AG08395 (cell line): ENCODE measurements at regions not wholly inside any gene's neighbourhood (a gene's known extent, or its start where the extent isn't known, plus 50 kb on each side); places are given as distances from the start of the nearest gene placed in this dataset.

Source experiments
- DNase-seq: peaks from one replicate; pipeline ENCODE4 v3.0.0; 2012; ENCODE audit warnings: mixed read lengths, low spot score

DNA sequence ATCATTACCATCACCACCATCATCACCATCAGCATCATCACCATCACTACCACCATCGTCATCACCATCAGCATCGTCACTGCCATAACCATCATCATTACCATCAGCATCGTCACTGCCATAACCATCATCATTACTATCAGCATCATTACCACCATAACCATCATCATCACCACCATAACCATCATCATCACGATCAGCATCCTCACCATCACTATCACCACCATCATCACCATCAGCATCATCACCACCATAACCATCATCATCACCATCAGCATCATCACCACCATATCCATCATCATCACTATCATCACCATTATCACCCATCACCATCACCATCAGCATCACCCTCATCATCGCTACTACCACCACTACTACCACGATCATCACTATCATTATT, 493.9 kb upstream of the TBX3 start:
- DNase-seq = no peak

DNA sequence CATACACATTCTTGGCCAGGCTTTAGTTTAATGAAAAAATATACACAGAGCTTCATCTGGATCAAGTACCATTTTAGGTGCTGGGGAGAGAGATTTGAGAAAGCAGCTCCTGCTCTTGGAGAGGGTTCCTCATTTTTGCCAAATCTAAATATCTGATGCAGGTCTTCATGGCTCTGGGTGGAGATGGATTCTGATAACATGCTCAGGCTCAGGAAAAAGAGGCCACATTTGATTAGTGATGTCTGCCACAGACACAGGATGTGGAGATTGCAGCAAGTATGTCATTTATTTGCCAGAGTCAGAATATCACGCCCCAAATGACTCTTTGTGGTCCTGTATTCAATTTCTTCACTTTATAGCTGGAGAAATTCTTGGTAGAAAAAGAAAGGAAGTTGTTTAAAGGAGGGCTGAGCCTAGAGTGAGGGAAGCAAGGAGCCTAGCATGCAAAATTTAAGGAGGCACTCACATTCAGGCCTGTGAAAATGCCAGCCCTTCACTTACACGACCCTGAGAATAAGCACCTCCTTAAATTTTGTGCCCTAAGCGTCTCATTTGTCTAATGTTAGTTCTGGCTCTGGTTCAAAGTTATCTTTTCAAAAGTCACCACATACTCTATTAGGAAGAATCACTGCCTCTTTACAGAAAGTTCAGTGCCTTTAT, 492.9 kb upstream of the TBX3 start:
- no peak for DNase-seq

GRCh38 chr12:115174920-115175319, 490.9 kb upstream of the TBX3 start:
- no peak for DNase-seq

GRCh38 chr12:115172521-115172920, 488.5 kb upstream of the TBX3 start:
- peak; percentile 19 for DNase-seq

GRCh38 chr12:115169981-115170380, 486.0 kb upstream of the TBX3 start:
- no peak for DNase-seq

- peak; percentile 52 for DNase-seq
Observed at GRCh38 chr12:115166698-115167315, 482.8 kb upstream of the TBX3 start.

- DNase-seq = no peak
Observed at GRCh38 chr12:115163710-115164109, 479.7 kb upstream of the TBX3 start.

DNA sequence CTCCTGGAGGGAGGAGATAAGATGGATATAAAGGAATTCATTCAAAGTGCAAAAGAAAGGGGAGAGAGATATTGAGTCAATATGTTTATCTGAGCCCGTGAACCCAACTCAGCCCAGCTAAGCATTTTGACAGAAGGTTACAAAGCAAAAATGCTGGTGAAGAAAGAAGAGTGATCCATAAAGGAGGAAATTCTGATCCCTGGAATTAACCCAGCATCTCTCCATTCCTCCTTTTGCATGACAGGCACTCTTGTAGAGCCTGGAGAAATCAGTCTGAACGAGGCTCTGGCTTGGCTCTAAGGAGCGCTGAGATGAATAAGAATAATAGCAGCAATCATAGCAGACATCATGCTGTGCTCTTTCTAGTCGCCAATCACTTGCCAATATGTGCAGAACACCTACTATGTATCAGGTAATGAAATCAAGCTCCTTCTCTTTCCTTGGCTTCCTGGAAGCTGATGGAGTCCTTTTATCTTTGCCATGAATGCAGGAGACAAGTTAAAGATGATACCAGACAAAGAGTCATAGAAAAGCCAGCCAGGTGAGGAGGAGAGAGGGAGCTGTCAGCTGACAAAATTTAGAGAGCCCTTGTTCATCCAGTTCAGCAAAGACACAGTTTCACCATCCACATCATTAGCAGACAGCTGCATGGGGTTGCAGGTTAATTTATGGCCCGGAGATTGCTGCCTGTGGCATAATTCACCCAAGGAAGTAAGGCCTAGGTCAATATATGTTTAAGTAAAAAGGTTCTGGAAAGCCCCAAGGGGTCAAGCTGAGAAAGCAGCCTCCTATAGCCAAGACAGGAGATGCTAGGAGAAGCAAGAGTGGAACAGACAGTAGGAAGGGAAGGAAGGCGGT, 476.5 kb upstream of the TBX3 start:
- DNase-seq = no peak

DNA sequence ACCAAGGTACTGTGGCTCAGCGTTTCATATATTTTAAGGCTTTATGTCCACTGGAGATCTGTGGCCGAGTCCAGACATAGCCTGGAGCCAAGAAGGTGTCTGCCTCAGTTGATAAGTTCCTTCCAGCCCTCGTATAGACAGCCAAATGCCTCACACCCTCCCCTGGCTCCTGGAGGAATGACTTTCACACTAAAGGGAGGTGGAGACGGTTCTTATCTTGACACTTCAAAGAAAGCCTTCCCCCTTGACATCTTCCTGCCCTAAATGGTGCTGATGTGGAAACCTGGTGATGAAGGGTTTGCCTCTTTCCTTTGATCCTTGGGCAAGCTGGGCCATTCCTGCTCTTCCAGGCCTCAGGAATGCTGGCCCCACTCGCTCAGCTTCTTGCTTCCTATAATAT, 474.8 kb upstream of the TBX3 start:
- DNase-seq = no peak

DNA sequence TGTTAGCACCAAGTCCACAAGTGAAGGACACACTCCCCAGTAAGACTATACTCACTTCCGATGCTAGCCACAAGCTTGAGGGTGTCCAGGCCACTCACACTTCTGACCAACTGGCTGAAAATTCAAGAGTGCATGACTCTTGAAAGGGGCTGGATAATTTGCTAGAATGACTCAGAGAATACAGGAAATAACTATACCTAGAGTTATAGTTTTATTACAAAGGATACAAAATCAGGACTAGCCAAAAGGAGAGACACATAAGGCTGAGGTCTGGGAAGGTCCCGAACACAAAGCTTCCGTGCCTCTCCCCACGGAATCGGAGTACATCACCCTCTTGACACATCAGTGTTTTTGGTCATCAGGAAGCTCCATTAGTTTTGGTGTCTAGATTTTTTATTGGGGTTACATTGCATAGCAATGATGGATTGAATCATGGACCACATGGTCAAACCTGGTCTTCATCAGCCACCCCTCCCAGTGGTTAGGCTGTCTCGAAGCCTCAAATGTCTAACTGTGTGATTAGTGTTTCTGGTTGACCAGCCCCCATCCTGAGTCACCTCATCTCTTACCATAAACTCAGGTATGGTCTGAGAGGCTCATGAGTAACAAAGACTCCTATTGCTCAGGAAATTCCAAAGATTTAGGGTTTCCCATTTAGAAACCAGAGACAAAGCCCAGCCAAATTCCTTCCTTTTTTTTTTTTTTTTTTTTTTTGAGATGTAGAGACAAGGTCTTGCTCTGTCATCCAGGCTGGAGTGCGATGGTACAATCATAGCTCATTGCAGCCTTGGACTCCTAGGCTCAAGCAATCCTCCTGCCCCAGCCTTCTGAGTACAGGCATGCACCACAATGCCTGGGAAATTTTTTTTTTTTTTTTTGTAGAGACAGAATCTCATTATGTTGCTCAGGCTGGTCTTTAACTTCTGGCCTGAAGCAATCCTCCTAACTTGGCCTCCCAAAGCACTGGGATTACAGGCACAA, 472.0 kb upstream of the TBX3 start:
- peak; percentile 88 for DNase-seq

DNA sequence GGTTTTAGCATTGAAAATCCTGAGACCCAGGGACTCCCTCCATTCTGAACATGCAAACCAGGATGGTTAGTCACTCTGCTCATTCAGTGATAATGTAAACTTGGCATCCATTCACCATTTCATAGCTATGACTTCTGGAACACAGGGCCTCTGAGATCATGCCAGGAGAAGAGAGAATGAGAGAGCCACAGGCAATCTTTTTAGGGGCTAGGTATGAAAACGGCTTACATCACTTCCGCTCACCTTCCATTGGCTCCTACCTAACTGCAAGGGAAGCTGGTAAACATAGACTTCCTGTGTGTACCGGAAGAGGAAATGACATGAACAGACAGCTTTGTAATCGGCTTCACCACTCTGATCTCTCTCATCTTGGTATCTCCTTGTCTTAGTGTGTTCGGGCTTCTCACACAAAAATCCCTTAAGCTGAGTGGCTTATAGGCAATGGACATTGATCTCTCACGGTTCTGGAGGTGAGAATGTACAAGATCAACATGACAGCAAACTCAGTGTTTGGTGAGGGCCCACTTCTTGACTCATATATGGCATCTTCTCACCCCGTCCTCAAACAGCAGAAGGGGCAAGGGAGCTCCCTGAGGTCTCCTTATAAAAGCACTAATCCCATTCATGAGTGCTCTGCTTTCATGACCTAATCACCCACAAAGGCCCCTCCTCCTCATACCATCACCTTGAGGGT, 465.9 kb upstream of the TBX3 start:
- peak; percentile 80 for DNase-seq

- DNase-seq = peak; percentile 31
Observed at GRCh38 chr12:115149279-115149678, 465.3 kb upstream of the TBX3 start.

DNA sequence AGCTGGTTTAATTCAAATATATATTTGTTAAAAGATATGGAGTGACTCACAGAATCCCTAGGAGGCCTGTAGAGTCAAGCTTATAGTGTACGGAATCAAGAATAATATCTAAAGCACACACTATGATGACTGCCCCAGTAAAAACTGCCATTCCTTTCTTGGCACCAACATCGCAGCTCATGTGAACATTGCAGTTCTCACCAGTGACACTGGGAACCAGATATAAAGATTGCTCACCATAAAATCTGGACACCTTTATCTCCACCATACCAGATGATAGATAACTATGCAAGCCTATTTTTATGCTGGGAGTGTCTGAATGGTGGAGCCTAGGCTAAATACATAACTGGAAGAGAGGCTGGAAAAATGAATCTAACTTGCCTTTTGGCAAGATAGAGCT, 463.9 kb upstream of the TBX3 start:
- no peak for DNase-seq

DNA sequence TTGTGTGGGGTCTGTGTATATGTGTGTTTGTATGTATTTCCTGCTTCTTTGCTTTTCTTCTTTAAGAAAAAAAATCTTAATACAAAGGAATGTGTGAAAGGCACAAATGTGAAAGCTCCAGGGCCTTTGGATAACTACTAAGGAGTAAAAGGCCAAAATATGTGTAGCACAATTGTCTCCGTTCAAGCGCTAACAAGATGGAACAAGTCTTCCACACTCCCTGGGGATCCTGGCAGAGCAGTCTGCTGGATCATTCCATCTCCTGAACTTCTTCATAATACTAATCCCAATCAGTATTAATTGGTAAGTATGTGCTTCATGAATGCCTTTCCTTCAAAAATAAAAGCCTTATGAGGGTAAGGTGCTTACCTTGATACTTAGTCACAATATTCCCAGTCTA, 462.5 kb upstream of the TBX3 start:
- DNase-seq = no peak

- no peak for DNase-seq
Observed at GRCh38 chr12:115144425-115144824, 460.4 kb upstream of the TBX3 start.

- DNase-seq = no peak
Observed at GRCh38 chr12:115140981-115141655, 457.1 kb upstream of the TBX3 start.

- DNase-seq = no peak
Observed at GRCh38 chr12:115137812-115138521, 454.0 kb upstream of the TBX3 start.

- DNase-seq = peak; percentile 82
Observed at GRCh38 chr12:115135800-115136211, 451.8 kb upstream of the TBX3 start.

- DNase-seq = no peak
Observed at GRCh38 chr12:115134298-115134697, 450.3 kb upstream of the TBX3 start.

GRCh38 chr12:115132905-115133304, 448.9 kb upstream of the TBX3 start:
- no peak for DNase-seq
